ENCODE measurements at regions not wholly inside any gene's neighbourhood (a gene's known extent, or its start where the extent isn't known, plus 50 kb on each side); places are given as distances from the start of the nearest gene placed in this dataset.
A peak's percentile ranks its signal among the peaks of the same experiment; 100 is the strongest.

DNA sequence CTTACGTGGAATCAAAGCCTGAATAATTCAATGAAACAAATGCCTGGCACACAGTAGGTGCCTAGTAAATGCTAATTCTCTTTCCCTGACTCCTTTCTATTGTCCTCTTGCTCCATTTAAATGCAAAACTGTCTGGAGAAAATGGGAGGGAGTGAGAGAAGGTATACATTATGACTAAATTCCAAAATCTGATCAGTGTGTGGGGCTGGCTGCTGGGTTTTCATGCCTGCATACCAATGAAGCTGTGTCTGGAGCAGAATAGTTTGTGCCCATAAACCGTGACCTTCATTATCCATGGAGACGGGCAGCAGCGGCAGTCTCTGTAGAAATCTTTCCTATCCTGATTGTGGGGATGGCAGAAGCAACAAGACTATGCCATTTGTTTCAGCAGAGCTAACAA lies 223.4 kb upstream of the ZBED5 start:
- H3K9me3 ChIP-seq (ENCODE audit: low read depth, low read length, poor library complexity, severe bottlenecking), result no peaks in the 10 kb centered on the region

DNA sequence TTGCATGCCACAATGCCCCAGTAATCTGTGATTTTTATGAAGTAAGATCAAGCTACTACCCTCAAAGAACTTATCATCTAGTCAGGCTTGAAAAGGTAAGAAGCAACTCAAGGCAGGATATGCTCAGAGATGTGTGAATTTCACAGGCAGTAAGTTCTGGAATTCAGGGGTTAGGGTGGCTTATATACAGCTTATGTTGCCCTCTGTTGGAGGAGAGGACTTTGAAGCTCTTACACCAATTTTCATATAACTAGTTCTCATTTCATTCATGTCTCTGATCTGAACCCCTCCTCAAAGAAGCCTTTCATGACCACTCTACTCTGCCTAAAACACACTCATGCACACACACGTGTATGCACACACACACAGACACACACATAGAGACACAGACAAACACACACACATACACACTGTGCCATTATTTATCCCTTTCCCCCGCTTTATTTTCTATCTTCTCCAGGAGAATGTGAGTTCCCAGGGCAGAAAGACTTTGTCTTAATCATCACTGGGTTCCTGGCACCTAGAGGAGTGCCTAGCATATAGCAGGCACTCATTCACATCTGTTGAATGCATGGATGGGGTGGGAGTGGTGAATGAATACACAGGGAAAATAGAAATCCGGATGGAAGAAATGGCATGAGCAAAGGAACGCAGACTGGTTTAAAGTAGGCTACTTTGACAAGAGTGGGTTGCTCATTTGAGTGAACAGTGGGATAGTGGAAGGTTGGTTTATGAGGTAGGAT lies 220.7 kb upstream of the ZBED5 start:
- intact Hi-C loops (cut with micrococcal nuclease; ENCODE audit: unreplicated experiment), result no loop called here

More for the DNA sequence above, 223.4 kb upstream of the ZBED5 start:
- no peak overlapping the region for H3K4me3 ChIP-seq (ENCODE audit: low read depth, low read length, poor library complexity, severe bottlenecking)
- BruUV-seq (replicated peaks), result no TSS peak
- H3K4me1 ChIP-seq (ENCODE audit: insufficient read depth, low read length, poor library complexity, severe bottlenecking), result no peaks in the 10 kb centered on the region
- intact Hi-C loops (cut with micrococcal nuclease; ENCODE audit: unreplicated experiment), result no loop called here
- no peak overlapping the region for H3K27ac ChIP-seq (ENCODE audit: low read depth, low read length, poor library complexity, severe bottlenecking)
- no peaks in the 10 kb centered on the region for H3K27me3 ChIP-seq (replicated peaks; ENCODE audit: insufficient read depth, low read depth, low read length, poor library complexity)
- CTCF ChIA-PET, result no interaction called here
- POLR2A ChIA-PET (ENCODE audit: low non-redundant PET), result no interaction called here
- no peaks in the 10 kb centered on the region for H3K36me3 ChIP-seq (ENCODE audit: insufficient read depth, low read length, poor library complexity, severe bottlenecking)
- TF ChIP-seq, protein P1, sequence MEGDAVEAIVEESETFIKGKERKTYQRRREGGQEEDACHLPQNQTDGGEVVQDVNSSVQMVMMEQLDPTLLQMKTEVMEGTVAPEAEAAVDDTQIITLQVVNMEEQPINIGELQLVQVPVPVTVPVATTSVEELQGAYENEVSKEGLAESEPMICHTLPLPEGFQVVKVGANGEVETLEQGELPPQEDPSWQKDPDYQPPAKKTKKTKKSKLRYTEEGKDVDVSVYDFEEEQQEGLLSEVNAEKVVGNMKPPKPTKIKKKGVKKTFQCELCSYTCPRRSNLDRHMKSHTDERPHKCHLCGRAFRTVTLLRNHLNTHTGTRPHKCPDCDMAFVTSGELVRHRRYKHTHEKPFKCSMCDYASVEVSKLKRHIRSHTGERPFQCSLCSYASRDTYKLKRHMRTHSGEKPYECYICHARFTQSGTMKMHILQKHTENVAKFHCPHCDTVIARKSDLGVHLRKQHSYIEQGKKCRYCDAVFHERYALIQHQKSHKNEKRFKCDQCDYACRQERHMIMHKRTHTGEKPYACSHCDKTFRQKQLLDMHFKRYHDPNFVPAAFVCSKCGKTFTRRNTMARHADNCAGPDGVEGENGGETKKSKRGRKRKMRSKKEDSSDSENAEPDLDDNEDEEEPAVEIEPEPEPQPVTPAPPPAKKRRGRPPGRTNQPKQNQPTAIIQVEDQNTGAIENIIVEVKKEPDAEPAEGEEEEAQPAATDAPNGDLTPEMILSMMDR (conservative IDR thresholded peaks at IDR 0.05; ENCODE audit: low read depth, low read length), result no peak
- TF ChIP-seq EZH2 (IDR thresholded peaks at IDR 0.05; ENCODE audit: borderline replicate concordance, low read depth, low read length, poor library complexity, severe bottlenecking), result no peak
- no peak for DNase-seq (ENCODE audit: low spot score)

DNA sequence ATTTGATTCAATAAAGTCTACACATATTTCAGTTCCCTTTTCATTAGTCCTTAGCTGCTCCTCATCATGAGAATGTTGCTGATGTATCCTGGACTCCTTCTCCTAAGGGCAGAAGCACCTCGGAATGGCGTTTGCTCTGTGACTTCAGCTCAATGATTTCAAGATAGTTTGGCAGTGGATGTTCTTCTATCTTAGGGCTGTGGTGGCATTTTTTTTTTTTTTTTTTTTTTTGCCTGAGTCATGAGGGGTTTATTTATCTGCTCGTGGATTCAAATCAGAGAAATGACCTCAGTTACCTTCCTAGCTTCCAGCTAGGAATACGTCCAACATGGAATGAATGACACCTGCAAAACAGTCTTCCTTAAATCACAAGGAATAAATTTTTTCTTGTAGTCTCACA lies 220.0 kb upstream of the ZBED5 start:
- Histone ChIP-seq H3K9me3 (ENCODE audit: low read depth, low read length, poor library complexity, severe bottlenecking) (no peaks in the 10 kb centered on the region), H3K27ac (ENCODE audit: low read depth, low read length, poor library complexity, severe bottlenecking) (no peak overlapping the region), H3K27me3 (replicated peaks; ENCODE audit: insufficient read depth, low read depth, low read length, poor library complexity) (no peaks in the 10 kb centered on the region), H3K4me1 (ENCODE audit: insufficient read depth, low read length, poor library complexity, severe bottlenecking) (no peaks in the 10 kb centered on the region), H3K4me3 (ENCODE audit: low read depth, low read length, poor library complexity, severe bottlenecking) (no peak overlapping the region), H3K36me3 (ENCODE audit: insufficient read depth, low read length, poor library complexity, severe bottlenecking) (no peaks in the 10 kb centered on the region)
- DNase-seq (ENCODE audit: low spot score), result no peak
- BruUV-seq (replicated peaks), result no TSS peak
- ChIA-PET CTCF (interaction anchor here (0.6 to 1.3 kb wide), 2 partner anchors 59 to 285 kb away, joined by 3 to 4 read pairs; no protein-coding TSS in a partner anchor), POLR2A (ENCODE audit: low non-redundant PET) (no interaction called here)
- no peak for TF ChIP-seq EZH2 (IDR thresholded peaks at IDR 0.05; ENCODE audit: borderline replicate concordance, low read depth, low read length, poor library complexity, severe bottlenecking)
- TF ChIP-seq, protein P1 (conservative IDR thresholded peaks at IDR 0.05; ENCODE audit: low read depth, low read length), result no peak
- intact Hi-C loops (cut with micrococcal nuclease; ENCODE audit: unreplicated experiment), result no loop called here

More for the DNA sequence above, 220.7 kb upstream of the ZBED5 start:
- Histone ChIP-seq H3K9me3 (ENCODE audit: low read depth, low read length, poor library complexity, severe bottlenecking) (no peaks in the 10 kb centered on the region), H3K27me3 (replicated peaks; ENCODE audit: insufficient read depth, low read depth, low read length, poor library complexity) (no peaks in the 10 kb centered on the region), H3K4me3 (ENCODE audit: low read depth, low read length, poor library complexity, severe bottlenecking) (no peak overlapping the region), H3K27ac (ENCODE audit: low read depth, low read length, poor library complexity, severe bottlenecking) (no peak overlapping the region), H3K36me3 (ENCODE audit: insufficient read depth, low read length, poor library complexity, severe bottlenecking) (no peaks in the 10 kb centered on the region), H3K4me1 (ENCODE audit: insufficient read depth, low read length, poor library complexity, severe bottlenecking) (no peaks in the 10 kb centered on the region)
- DNase-seq (ENCODE audit: low spot score), result no peak
- TF ChIP-seq, protein P1 (conservative IDR thresholded peaks at IDR 0.05; ENCODE audit: low read depth, low read length), result 0 out of 2 replicates have a peak, but pooled peaks have one; percentile 11
- no peak for TF ChIP-seq EZH2 (IDR thresholded peaks at IDR 0.05; ENCODE audit: borderline replicate concordance, low read depth, low read length, poor library complexity, severe bottlenecking)
- ChIA-PET POLR2A (ENCODE audit: low non-redundant PET) (no interaction called here), CTCF (interaction anchor here (0.6 to 1.3 kb wide), 2 partner anchors 58 to 286 kb away, joined by 3 to 4 read pairs; no protein-coding TSS in a partner anchor)
- BruUV-seq (replicated peaks), result no TSS peak

All from A673 (cell line).